ENCODE measurements at regions not wholly inside any gene's neighbourhood (a gene's known extent, or its start where the extent isn't known, plus 50 kb on each side); places are given as distances from the start of the nearest gene placed in this dataset.

- intact Hi-C loops (cut with micrococcal nuclease): loop anchor here (5.0 kb wide), 1 partner anchor 308 kb away; no protein-coding TSS in a partner anchor
- WGBS (ENCODE audit: insufficient coverage): 93% methylated on average over 7 of the region's 8 CpGs
- Mint-ChIP-seq H3K4me1 (peaks cover 1% of the 10 kb centered on the region), H3K27me3 (ENCODE audit: low read depth in 3 of 3) (peaks cover 4 to 10% (median 7%) of the 10 kb centered on the region in 3 donors), H3K27ac (no peak overlapping the region), H3K36me3 (no peaks in the 10 kb centered on the region), H3K9me3 (peaks cover 0 to 6% (median 0%) of the 10 kb centered on the region in 7 donors), H3K4me3 (no peak overlapping the region)
- no peaks in the 10 kb centered on the region for H3K36me3 ChIP-seq (replicated peaks in 1 of 2; ENCODE audit: control insufficient read depth in 1 of 2, insufficient read depth in 2 of 2, low read length in 2 of 2)
- no peaks in the 10 kb centered on the region for H3K27me3 ChIP-seq (ENCODE audit: control insufficient read depth in 2 of 2, insufficient read depth in 2 of 2, low read length in 2 of 2)
- H3K4me1 ChIP-seq (ENCODE audit: control insufficient read depth in 1 of 2, insufficient read depth in 2 of 2, low read length in 2 of 2): no peaks in the 10 kb centered on the region
- no peak overlapping the region for H3K4me3 ChIP-seq (replicated peaks in 1 of 3; ENCODE audit: low read depth in 2 of 3, low read length in 3 of 3)
- DNase-seq: no peak
- no peak overlapping the region for H3K9ac ChIP-seq (ENCODE audit: insufficient read depth, low read length, poor library complexity, severe bottlenecking)
- no peaks in the 10 kb centered on the region for H3K9me3 ChIP-seq (replicated peaks in 1 of 2; ENCODE audit: control insufficient read depth in 1 of 2, insufficient read depth in 1 of 2, low read length in 2 of 2)
- H3K27ac ChIP-seq (ENCODE audit: low read depth in 1 of 2, low read length in 2 of 2): no peak overlapping the region
- no peak overlapping the region for H3K4me2 ChIP-seq (replicated peaks; ENCODE audit: extremely low read depth, low read length, poor library complexity, severe bottlenecking)
- no peak for TF ChIP-seq CTCF (IDR thresholded peaks at IDR 0.05)
- no peaks in the 10 kb centered on the region for H3K79me2 ChIP-seq (ENCODE audit: insufficient read depth, low read length)
- no peak overlapping the region for H2AFZ ChIP-seq (ENCODE audit: insufficient read depth, low read depth, low read length, poor library complexity, severe bottlenecking)
- no peaks in the 10 kb centered on the region for H4K20me1 ChIP-seq (ENCODE audit: insufficient read depth, low read length)
Observed at GRCh38 chr13:31434613-31435012, 234.8 kb downstream of the B3GLCT start.

GRCh38 chr13:31435536-31435935 is 235.8 kb downstream of the B3GLCT start:
- no peak for TF ChIP-seq CTCF (IDR thresholded peaks at IDR 0.05)
- H3K4me3 Mint-ChIP-seq: no peak overlapping the region
- no peaks in the 10 kb centered on the region for H3K36me3 ChIP-seq (replicated peaks in 1 of 2; ENCODE audit: control insufficient read depth in 1 of 2, insufficient read depth in 2 of 2, low read length in 2 of 2)
- H2AFZ ChIP-seq (ENCODE audit: insufficient read depth, low read depth, low read length, poor library complexity, severe bottlenecking): no peak overlapping the region
- H3K36me3 Mint-ChIP-seq: no peaks in the 10 kb centered on the region
- H3K9me3 Mint-ChIP-seq: peaks cover 0 to 6% (median 0%) of the 10 kb centered on the region in 7 donors
- H3K27ac Mint-ChIP-seq: peak overlapping the region in 1 of 7 donors; percentile 58
- H3K27ac ChIP-seq (ENCODE audit: low read depth in 1 of 2, low read length in 2 of 2): no peak overlapping the region
- no peak overlapping the region for H3K4me3 ChIP-seq (replicated peaks in 1 of 3; ENCODE audit: low read depth in 2 of 3, low read length in 3 of 3)
- no peaks in the 10 kb centered on the region for H3K79me2 ChIP-seq (ENCODE audit: insufficient read depth, low read length)
- H3K27me3 Mint-ChIP-seq (ENCODE audit: low read depth in 3 of 3): peaks cover 3 to 8% (median 7%) of the 10 kb centered on the region in 3 donors
- no peak overlapping the region for H3K4me2 ChIP-seq (replicated peaks; ENCODE audit: extremely low read depth, low read length, poor library complexity, severe bottlenecking)
- no peak overlapping the region for H3K9ac ChIP-seq (ENCODE audit: insufficient read depth, low read length, poor library complexity, severe bottlenecking)
- intact Hi-C loops (cut with micrococcal nuclease): no loop called here
- 84% methylated on average over 3 of the region's 4 CpGs for WGBS (ENCODE audit: insufficient coverage)
- no peaks in the 10 kb centered on the region for H3K4me1 ChIP-seq (ENCODE audit: control insufficient read depth in 1 of 2, insufficient read depth in 2 of 2, low read length in 2 of 2)
- peaks cover 1% of the 10 kb centered on the region for H3K4me1 Mint-ChIP-seq
- H3K9me3 ChIP-seq (replicated peaks in 1 of 2; ENCODE audit: control insufficient read depth in 1 of 2, insufficient read depth in 1 of 2, low read length in 2 of 2): no peaks in the 10 kb centered on the region
- DNase-seq: no peak
- H4K20me1 ChIP-seq (ENCODE audit: insufficient read depth, low read length): no peaks in the 10 kb centered on the region
- H3K27me3 ChIP-seq (ENCODE audit: control insufficient read depth in 2 of 2, insufficient read depth in 2 of 2, low read length in 2 of 2): no peaks in the 10 kb centered on the region
